SH-SY5Y (cell line): ENCODE measurements at regions not wholly inside any gene's neighbourhood (a gene's known extent, or its start where the extent isn't known, plus 50 kb on each side); places are given as distances from the start of the nearest gene placed in this dataset.

Experiments used
- GATA2 ChIP-seq: IDR thresholded peaks from 2 replicates; pipeline ENCODE4 v1.6.1; 2011; ENCODE audit warnings: mild to moderate bottlenecking, low read depth, low read length
- GATA3 ChIP-seq: IDR thresholded peaks from 2 replicates; pipeline ENCODE4 v1.6.1; 2011; ENCODE audit warnings: low read depth, mild to moderate bottlenecking, low read length, moderate library complexity

DNA sequence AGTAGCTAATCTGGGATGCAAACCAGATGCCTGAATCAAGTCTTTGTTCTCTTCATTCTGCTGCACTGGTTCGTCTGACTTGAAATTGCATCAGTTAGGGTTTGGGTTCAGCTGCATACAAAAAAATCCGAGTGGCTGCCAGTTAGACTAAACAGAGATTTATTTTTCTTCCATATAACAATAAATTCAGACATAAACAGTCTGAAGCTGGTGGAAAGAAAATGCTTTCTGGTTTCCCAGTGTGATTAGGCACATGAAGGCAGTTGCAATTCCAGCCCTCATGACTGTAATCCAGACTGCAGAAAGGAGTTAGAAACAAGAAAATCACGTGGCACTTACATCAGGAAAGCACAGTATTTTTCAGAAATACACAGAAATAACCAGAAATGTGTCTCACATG is 930.7 kb downstream of the MCTP2 start:
- TF ChIP-seq GATA3 = no peak
- no peak for TF ChIP-seq GATA2

DNA sequence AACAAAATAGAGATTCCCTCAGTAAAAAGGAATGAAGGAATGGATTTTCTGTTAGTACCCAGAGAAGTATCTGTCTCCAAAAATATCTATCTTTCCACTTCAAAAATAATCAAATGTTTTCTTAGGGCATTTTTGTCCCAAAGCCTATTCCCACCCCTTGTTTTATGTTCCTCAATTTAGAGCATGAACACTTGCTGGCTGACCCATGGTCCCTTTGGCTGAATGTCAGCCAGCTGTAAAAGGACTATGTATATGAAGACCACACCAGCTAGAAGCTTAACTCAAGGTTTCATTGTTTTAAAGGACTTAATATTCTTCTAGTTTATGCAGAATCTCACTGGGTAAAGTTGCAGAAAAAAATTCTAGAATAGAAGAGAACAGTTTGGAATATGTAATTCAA is 931.2 kb downstream of the MCTP2 start:
- TF ChIP-seq GATA2 = no peak
- TF ChIP-seq GATA3 = no peak

DNA sequence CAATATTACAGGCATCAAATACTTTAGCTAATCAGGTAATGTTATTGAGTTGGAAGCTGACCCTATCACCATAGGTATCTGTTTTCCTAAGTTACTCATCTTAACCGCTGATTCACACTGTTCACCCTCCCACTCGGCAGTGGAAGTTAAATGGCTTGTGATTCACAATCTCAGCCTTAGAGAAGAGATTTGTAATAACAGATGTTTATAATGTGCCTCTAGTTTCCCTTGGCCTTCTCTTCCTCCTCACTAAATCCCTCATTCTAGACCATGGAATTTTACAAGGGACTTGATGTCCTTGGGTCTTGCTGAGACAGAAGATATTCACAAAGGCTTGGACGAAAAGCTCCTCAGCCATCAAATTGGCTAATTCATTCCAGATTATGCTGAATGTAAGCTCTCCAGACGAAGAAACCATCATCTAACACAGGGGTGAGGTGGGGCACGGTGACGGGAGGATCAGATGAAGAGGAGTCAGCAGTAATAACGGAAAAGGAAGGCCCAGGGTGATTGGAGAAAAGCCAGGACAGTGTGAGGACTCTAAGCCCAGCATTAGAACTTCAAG is 931.7 kb downstream of the MCTP2 start:
- TF ChIP-seq GATA3 = no peak
- TF ChIP-seq GATA2 = no peak

DNA sequence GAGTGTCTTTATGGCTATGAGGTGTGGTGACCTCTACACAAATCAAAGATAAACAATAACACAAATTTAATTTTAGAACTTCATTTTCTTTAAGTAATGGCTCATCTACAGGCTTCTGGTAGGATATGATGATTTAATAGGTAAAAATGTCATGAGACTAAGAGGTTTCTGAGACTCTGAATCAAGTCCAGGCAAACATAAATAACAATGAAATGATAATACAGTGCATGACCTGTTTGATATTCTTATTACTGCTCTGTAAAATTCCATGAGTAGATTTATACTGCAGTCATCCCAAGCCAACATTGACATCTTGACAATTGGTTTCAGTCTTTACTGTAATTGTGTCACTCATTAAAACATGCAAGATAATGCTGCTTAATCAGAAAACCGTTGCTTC is 936.8 kb downstream of the MCTP2 start:
- TF ChIP-seq GATA3 = no peak
- no peak for TF ChIP-seq GATA2

DNA sequence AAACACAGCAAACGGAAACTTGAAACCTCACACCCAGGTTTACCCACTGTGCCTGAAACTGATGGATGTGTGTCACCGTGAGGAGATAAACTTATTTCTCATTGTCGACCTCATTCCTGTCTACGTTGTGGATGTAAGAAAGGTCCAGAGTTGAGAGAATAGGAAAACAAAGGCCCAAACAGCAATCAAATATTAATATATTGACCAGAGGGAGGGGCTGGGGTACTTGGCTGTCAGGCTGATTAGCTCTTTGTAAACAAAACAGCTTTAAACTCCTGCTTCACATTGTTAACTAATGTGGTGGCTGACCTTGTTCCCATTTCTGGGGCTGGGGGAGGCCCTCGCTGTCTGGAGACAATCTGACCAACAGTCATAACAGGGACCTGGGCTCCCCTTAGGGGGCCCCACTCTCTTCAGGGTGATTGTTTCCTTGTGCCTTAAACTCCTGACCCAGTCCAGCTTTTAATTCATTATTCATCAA is 937.6 kb downstream of the MCTP2 start:
- TF ChIP-seq GATA3 (no peak), GATA2 (no peak)

DNA sequence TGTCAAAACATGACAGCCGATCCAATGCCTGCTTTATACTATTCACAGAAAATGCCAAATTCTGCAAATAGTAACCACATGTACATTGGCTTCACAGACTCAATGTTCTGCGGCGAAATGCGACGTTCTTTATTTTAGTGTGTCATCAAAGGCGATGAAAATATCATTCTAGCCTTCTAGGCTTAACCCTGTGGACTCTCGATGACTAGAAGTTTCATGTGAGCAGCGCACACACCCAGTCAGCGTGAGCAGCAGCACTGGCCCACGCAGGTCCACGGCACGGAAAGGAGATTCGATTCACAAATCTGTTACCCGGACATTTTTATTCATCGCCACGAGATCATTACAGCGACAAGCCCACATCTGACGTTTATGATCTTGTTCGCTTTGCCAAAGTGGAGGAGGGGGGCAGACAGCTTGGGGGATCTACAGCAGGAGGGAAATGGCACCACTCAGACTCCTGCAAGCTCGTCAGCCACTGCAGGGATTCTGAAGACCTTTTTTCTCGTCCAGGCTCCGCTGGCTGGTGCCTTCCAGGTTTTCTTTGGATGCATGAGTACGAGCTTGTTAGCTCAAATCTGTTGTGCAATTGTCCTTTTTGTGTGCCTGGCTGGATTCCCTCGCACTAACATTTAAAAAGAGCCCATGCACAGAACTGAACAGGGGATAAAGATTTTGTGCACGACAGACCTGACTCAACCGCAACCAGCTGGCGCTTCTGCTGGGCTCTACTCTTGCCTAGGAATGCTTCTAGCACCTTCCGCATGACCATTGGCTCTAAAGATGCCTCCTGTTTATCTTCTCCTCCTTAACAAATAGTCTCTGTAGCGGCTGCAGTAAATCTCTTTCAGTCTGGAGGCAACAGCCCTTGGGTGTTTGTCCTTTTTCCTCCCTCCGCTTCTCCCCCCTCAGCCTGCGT is 938.4 kb downstream of the MCTP2 start:
- TF ChIP-seq GATA2 (no peak), GATA3 (no peak)

DNA sequence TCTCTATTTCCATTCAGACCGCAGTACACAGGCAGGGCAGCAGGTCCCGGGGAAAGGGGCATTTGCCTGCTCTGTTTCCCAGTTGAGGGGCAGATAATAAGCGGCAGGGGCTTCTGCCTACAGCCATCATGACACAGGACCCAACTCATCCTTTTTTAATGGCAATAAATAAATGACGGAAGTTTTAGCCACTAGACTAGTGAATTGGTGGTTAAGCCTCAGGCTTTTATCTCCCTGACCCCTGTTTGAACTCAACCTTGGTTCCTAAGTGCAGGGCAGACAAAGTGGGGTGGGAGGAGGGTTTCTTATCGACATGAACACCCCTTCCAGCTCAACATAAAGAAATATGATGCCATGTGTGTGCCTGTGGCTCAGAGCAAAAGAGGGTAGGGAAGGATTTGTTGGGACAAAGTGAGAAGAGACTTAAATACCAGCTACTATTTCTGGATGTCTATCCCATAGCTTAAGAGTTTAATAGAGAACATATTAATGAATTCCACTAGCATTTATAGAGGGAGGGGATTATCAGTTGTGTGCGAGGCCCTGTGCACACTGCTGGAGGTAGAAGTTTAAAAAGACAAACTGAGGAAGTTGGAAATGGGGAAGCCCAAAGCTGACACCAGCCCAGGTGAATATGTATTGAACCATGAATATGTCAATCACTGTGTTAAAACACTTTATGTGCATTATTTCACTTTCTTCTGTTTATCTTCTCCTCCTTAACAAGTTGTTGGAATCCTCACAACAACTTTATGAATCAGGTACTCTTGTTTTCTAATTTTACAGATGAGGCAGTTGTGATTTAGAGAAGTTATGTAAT is 939.4 kb downstream of the MCTP2 start:
- TF ChIP-seq GATA3 (no peak), GATA2 (no peak)

DNA sequence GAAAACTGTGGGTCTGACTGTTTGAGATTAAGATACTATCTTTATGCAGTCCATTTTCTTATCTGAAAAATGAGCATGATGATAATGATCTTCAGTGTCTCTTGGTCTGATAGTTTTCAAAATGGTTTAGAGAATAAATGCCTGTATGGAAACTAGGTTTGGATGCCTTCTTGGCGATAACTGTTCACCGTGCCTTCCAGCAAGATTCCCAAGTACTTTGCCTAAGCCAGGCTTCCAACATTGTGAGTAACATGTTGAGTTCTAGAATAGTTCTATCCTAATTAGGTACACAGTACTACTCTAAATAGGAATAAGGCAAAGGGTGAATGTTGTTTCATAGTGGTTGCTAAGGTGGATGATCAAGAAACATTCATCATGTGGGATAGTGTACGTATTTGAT is 940.2 kb downstream of the MCTP2 start:
- no peak for TF ChIP-seq GATA2
- no peak for TF ChIP-seq GATA3

DNA sequence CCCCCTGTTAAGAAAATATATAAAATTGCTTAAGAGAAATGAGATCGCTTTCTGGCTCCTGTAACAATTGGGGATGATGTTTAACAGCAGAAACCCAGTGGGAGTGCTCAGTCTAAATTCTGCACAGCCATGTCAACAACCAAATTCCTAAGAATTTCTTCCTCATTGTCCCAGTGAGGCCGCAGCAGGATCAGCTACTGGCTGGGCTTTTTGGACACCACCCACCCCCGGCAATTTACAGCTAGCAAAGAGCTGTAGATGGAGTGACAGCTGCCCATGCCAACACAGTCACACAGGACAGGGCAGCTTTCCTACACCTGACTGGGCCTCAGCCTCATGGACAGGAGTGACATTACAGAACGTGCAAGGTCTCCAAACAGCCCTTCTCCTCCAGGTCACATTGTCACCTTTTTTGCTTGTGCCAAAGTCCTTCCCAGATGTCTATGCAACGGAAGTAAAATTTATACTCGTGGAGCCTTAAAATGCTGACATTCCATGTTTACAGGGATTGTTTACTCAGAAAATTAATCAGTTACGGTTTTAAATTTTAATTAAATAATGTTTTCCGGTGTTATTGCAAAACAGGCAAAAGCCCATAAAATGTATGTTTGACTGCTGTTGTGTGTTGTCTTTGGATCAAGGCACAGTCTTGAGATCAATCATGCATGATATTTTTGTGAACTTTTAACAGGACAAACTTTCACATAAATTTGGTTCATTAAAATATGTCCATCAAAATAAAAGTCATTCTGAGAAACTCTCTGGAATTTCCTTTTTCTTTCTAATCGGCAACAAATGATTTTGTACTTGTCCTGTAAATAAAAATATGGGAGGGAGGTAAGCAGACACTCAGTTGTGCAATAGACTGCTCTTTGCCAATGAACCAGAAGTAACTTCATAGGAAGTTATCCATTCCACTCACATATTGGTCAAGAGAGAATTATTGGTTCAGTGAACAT is 943.2 kb downstream of the MCTP2 start:
- TF ChIP-seq GATA3 (no peak), GATA2 (no peak)

DNA sequence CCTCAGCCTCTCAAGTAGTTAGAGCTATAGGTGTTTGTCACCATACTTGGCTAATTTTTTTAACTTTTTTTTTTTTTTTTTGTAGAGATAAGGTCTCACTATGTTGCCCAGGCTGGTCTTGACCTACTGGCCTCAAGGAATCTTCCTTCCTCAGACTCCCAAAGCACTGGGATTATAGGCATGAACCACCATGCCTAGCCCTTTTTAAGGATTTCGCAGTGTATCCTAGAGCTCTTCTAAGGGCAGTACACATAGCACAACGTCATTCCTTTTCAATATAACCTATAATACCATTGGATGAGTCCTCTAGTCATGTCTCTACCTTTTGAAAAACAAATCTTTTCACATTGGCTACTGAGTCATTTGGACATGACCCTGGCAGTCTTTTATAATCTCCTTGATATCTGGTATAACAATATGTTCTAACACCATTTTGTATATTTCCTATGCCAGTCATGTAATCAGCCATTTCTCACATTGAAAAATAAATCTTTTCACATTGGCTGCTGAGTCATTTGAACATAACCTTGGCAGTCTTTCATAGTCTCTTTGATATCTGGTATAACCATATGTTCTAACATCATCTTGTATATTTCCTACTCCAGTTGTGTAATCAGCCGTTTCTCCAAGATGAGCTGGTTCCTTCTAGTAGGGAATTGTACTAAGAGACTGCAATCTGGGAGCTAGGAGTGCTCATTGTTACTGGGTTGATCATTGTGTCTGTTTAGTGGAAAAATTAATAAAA is 944.7 kb downstream of the MCTP2 start:
- no peak for TF ChIP-seq GATA3
- TF ChIP-seq GATA2 = no peak

DNA sequence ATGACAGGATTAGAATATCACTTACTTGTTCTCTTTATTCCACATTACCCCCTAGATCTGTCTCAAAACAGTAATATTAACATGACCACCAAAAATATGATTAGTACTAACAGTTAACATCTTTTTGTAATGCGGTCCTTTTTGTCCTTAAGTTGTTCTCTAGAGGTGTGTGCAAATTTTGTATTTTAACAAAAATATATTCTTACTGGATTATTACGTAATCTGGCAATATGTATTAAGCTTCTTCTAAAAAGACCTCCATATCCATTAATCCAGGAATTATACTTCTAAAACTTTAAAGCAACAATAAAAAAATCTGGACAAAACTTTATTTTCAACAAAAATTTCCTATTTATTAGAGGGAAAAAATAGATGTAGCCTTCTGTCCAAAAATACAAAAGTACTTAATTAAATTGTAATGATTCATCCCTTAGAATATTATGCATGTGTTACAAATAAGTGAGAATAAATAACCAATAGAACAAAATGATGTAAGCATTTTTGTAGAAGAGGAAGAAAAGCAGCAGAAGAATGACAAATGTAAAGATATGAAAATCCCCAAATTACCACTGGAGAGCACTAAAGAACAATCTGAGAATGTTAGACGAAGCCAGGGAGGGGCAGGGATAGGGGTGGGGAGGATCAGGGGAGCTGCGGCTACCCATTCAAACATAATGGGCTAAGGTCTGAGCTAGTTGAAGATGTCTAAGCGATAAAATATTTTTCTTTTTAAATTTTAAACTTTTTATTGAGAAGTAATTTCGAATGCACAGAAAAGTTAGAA is 945.6 kb downstream of the MCTP2 start:
- TF ChIP-seq GATA3 (no peak), GATA2 (no peak)

DNA sequence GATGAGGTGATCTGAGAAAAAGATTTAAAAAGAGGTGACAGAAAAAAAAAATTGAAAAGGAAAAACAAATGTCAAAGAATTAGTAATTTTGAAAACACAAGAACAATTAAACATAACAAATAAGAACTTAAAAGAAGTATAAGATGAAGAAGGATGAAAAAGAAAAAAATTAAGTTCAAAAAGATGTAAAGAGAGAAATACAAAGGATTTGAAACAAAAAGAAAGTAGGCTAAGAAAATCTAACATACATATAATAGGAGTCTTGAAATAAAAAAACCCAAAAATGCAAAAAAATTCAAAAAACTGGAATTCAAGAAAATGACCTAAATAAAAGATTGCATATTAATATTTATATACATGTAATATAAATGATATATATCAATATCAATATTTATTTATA is 949.2 kb downstream of the MCTP2 start:
- TF ChIP-seq GATA2 (no peak), GATA3 (no peak)

DNA sequence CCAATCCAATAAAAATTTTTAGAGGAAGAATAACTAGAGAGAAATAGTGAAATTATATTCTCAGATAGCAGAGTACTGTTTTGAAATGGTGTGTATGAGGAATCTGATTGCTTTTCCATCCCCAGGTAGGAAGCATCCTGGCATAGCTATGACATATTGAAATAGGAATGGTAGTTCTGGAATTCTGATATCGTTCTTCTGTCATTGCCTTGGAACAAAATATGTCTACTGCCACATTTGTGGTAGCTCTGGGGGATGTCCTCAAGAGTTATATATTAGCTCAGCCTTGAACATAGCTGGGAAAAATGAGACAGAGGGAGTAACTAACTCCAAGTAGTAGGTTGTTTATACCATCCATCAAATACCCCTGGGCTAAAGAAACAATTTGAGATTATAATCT is 950.7 kb downstream of the MCTP2 start:
- TF ChIP-seq GATA3 = no peak
- TF ChIP-seq GATA2 = no peak
